Gastroesophageal sphincter (tissue), 3 donors: ENCODE measurements at regions not wholly inside any gene's neighbourhood (a gene's known extent, or its start where the extent isn't known, plus 50 kb on each side); places are given as distances from the start of the nearest gene placed in this dataset.
"Not testable (repeated sequence)": the region's sequence is repeated elsewhere in the genome, so short reads cannot be mapped to it uniquely, and the experiment has no call there.

ENCODE experiments used
- CTCF ChIP-seq, 4 experiments: fragments of 200-600 bp in 2 of 4; fragments of 450-650 bp in 2 of 4; sonication (generic) in 1 of 4; IDR thresholded peaks; one replicate each; pipeline ENCODE4 v1.5.1; 2017 to 2019; ENCODE audit warnings: antibody characterized with exemption in 4 of 4, mild to moderate bottlenecking in 2 of 4, moderate library complexity in 2 of 4
- POLR2A ChIP-seq, 2 donors: fragments of 450-650 bp; IDR thresholded peaks; one replicate each; pipeline ENCODE4 v1.6.1; 2017; ENCODE audit warnings: antibody characterized with exemption in 2 of 2, mild to moderate bottlenecking in 2 of 2, moderate library complexity in 1 of 2
- POLR2AphosphoS5 ChIP-seq: sonication (generic); formaldehyde crosslinking; IDR thresholded peaks from one replicate; pipeline ENCODE4 v1.6.1; 2017; ENCODE audit warnings: antibody characterized with exemption

GRCh38 chr1:146670832-146671566, 267.1 kb upstream of the NBPF12 start:
- TF ChIP-seq CTCF (IDR thresholded peaks at IDR 0.05); POLR2AphosphoS5; POLR2A (IDR thresholded peaks at IDR 0.05): not testable (repeated sequence)
